ENCODE measurements at regions not wholly inside any gene's neighbourhood (a gene's known extent, or its start where the extent isn't known, plus 50 kb on each side); places are given as distances from the start of the nearest gene placed in this dataset.
"Not testable (repeated sequence)": the region's sequence is repeated elsewhere in the genome, so short reads cannot be mapped to it uniquely, and the experiment has no call there.

GRCh38 chr10:30531751-30532530 is 97.6 kb downstream of the LYZL2 start:
- DNase-seq: no peak

- DNase-seq: peak; percentile 78
These were observed 95.5 kb downstream of the MAP3K8 start for GRCh38 chr10:30529373-30529998.

DNA sequence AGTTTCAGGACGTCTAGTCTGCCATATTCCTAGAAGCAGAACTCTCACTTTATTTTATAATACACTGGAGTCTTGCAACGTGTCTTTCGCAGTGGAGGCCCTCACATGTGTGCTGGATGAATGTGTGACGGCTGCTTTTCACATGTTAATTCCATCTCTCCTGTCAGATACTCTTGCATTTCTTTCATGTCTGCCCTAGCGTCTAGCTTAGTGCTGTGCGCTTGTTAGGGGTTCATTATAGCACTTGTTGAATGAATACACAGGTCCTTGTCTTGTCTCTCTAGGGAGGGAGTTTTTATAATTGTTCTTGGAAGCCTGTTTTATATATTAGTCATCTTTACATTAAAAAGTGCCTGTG is 94.4 kb downstream of the MAP3K8 start:
- DNase-seq: no peak

- no peak for DNase-seq
These were observed 93.8 kb downstream of the MAP3K8 start for GRCh38 chr10:30527623-30528428.

DNA sequence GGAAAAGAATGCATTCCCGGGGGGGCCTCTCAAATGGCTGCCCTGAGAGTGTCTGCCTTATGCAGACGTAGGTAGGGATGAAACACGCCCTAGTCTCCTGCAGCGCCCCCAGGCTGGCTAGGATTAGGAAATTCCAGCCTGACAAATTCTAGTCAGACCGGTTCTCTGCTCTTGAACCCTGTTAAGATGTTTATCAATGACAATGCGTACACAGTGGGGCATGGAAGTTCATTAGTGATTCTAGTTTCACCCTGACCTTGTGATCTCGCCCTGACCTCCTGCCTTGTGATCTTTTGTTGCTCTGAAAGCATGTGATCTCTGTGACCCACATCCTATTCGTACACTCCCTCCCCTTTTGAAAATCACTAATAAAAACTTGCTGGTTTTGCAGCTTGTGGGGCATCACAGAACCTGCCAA is 88.7 kb downstream of the MAP3K8 start:
- DNase-seq: not testable (repeated sequence)

GRCh38 chr10:30518907-30519306 is 84.9 kb downstream of the MAP3K8 start:
- DNase-seq: no peak
